Astrocyte of the cerebellum (primary cell): ENCODE measurements at regions not wholly inside any gene's neighbourhood (a gene's known extent, or its start where the extent isn't known, plus 50 kb on each side); places are given as distances from the start of the nearest gene placed in this dataset.

Experiments used
- DNase-seq: peaks from one replicate; pipeline ENCODE4 v3.0.0-alpha.2; 2011; ENCODE audit warnings: low read depth
- H3K4me3 ChIP-seq: 2 replicates; pipeline ENCODE4 v1.5.1; 2011; ENCODE audit warnings: mild to moderate bottlenecking, low read depth, low read length, moderate library complexity
- CTCF ChIP-seq: IDR thresholded peaks from 2 replicates; pipeline ENCODE4 v1.5.1; 2012; ENCODE audit warnings: low read length, low read depth, moderate library complexity, mild to moderate bottlenecking; ENCODE audit errors: missing control alignments
- in situ Hi-C: cut with HindIII; loops from 2 replicates; pipeline ENCODE4 v1.10.0; 2017; ENCODE audit warnings: low sequenced_read_pairs

GRCh38 chr5:9780501-9780900 lies 150.3 kb upstream of the TAS2R1 start:
- in situ Hi-C loops, result no loop called here
- no peak for TF ChIP-seq CTCF
- no peak for DNase-seq
- H3K4me3 ChIP-seq, result no peak overlapping the region

GRCh38 chr5:9776525-9776924 lies 146.4 kb upstream of the TAS2R1 start:
- DNase-seq, result peak; percentile 13
- in situ Hi-C loops, result no loop called here
- no peak overlapping the region for H3K4me3 ChIP-seq

GRCh38 chr5:9775339-9775738 lies 145.2 kb upstream of the TAS2R1 start:
- TF ChIP-seq CTCF, result no peak
- in situ Hi-C loops, result no loop called here
- DNase-seq, result no peak
- H3K4me3 ChIP-seq, result no peak overlapping the region

More at GRCh38 chr5:9776525-9776924, 146.4 kb upstream of the TAS2R1 start:
- TF ChIP-seq CTCF, result no peak

- TF ChIP-seq CTCF, result peak; percentile 61
- in situ Hi-C loops, result no loop called here
These were observed 144.4 kb upstream of the TAS2R1 start for GRCh38 chr5:9774472-9775079.

GRCh38 chr5:9771079-9771478 lies 140.9 kb upstream of the TAS2R1 start:
- DNase-seq, result no peak
- no peak for TF ChIP-seq CTCF
- in situ Hi-C loops, result no loop called here
- H3K4me3 ChIP-seq, result no peak overlapping the region

More at GRCh38 chr5:9774472-9775079, 144.4 kb upstream of the TAS2R1 start:
- DNase-seq, result peak; percentile 70
- H3K4me3 ChIP-seq, result no peak overlapping the region

- in situ Hi-C loops, result no loop called here
These were observed 136.4 kb upstream of the TAS2R1 start for GRCh38 chr5:9766581-9766980.

More at GRCh38 chr5:9766581-9766980, 136.4 kb upstream of the TAS2R1 start:
- DNase-seq, result no peak
- no peak overlapping the region for H3K4me3 ChIP-seq
- no peak for TF ChIP-seq CTCF
